ENCODE measurements at regions not wholly inside any gene's neighbourhood (a gene's known extent, or its start where the extent isn't known, plus 50 kb on each side); places are given as distances from the start of the nearest gene placed in this dataset.

DNA sequence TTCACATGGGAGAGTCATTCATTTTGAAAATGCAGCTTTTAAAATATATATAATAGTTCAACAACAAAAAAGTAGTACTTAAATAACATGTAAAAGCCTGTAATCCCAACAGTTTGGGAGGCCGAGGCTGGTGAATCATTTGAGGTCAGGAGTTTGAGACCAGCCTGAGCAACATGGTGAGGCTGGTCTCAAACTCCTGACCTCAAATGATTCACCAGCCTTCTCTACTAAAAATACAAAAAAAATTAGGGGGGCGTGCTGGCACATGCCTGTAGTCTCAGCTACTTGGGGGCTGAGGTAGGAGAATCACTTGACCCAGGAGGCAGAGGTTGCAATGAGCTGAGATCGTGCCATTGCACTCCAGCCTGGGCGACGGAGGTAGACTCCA, 256.3 kb upstream of the RGS6 start:
- no peak overlapping the region for H3K4me2 ChIP-seq (ENCODE audit: low read length)
- H3K36me3 ChIP-seq (ENCODE audit: insufficient read depth, low read length) = no peaks in the 10 kb centered on the region
- no peaks in the 10 kb centered on the region for H4K20me1 ChIP-seq (ENCODE audit: insufficient read depth)
- no peak overlapping the region for H3K9ac ChIP-seq (ENCODE audit: low read length)
- no peaks in the 10 kb centered on the region for H3K9me2 ChIP-seq (ENCODE audit: insufficient read depth, low read length)
- no peaks in the 10 kb centered on the region for H3K27me3 ChIP-seq (ENCODE audit: insufficient read depth, low read depth, low read length)
- no peaks in the 10 kb centered on the region for H3K9me3 ChIP-seq (ENCODE audit: low read length)
- no peak overlapping the region for H2AFZ ChIP-seq (ENCODE audit: low read depth, low read length)
- peak overlapping the region; percentile 66 for H3K27ac ChIP-seq (ENCODE audit: low read length)
- no peaks in the 10 kb centered on the region for H3F3A ChIP-seq (ENCODE audit: insufficient read depth, low read length, poor library complexity, severe bottlenecking)
- H3K4me3 ChIP-seq (ENCODE audit: low read length) = no peak overlapping the region
- H3K79me2 ChIP-seq (replicated peaks; ENCODE audit: insufficient read depth, low read length) = no peaks in the 10 kb centered on the region
- no peak for TF ChIP-seq REST (IDR thresholded peaks at IDR 0.05; ENCODE audit: borderline replicate concordance)
- TF ChIP-seq SMC3 (conservative IDR thresholded peaks at IDR 0.05; ENCODE audit: poor library complexity) = no peak
- TF ChIP-seq MXI1 (conservative IDR thresholded peaks at IDR 0.05; ENCODE audit: poor library complexity, severe bottlenecking) = no peak
- no peak for TF ChIP-seq EP300 (conservative IDR thresholded peaks at IDR 0.05; ENCODE audit: poor library complexity, severe bottlenecking)
- TF ChIP-seq TAF1 (IDR thresholded peaks at IDR 0.05; ENCODE audit: low read depth) = no peak
- TF ChIP-seq EZH2 (IDR thresholded peaks at IDR 0.05; ENCODE audit: borderline replicate concordance, insufficient read depth, low read length, poor library complexity, severe bottlenecking) = no peak
- TF ChIP-seq, protein P1, sequence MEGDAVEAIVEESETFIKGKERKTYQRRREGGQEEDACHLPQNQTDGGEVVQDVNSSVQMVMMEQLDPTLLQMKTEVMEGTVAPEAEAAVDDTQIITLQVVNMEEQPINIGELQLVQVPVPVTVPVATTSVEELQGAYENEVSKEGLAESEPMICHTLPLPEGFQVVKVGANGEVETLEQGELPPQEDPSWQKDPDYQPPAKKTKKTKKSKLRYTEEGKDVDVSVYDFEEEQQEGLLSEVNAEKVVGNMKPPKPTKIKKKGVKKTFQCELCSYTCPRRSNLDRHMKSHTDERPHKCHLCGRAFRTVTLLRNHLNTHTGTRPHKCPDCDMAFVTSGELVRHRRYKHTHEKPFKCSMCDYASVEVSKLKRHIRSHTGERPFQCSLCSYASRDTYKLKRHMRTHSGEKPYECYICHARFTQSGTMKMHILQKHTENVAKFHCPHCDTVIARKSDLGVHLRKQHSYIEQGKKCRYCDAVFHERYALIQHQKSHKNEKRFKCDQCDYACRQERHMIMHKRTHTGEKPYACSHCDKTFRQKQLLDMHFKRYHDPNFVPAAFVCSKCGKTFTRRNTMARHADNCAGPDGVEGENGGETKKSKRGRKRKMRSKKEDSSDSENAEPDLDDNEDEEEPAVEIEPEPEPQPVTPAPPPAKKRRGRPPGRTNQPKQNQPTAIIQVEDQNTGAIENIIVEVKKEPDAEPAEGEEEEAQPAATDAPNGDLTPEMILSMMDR (IDR thresholded peaks at IDR 0.05; ENCODE audit: poor library complexity, severe bottlenecking) = no peak
- no peak for TF ChIP-seq POLR2AphosphoS5 (IDR thresholded peaks at IDR 0.05)
- no peak for TF ChIP-seq RAD21 (conservative IDR thresholded peaks at IDR 0.05)

DNA sequence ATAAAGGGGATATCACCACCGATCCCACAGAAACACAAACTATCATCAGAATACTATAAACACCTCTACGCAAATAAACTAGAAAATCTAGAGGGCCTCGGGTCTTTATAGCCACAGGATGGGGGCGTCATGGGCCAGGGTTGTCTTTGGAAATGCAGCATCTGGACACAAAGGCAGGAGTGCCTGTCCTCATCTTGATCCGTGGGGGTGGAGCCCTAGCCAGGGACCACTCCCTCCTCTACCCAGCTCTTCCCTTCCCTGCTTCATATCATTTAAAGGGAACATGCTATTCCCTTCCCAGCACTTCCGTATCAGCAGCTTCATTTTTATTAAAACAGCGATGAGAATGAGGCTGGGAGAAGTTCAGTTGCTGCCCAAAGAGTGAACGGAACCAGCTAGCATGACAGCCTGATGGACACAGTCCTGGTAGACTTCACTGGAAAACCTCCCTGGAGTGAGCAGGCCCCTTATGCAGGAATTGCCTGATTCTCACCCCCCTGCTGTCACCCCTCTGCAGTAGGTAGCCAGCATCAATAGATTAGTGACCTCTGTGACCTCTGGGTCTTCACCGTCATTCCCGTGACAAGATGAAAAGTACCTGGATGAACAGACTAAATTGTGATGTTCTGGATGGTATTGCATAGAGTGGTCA, 251.4 kb upstream of the RGS6 start:
- Histone ChIP-seq H3K9me3 (ENCODE audit: low read length) (no peaks in the 10 kb centered on the region), H3K36me3 (ENCODE audit: insufficient read depth, low read length) (no peaks in the 10 kb centered on the region), H3K79me2 (replicated peaks; ENCODE audit: insufficient read depth, low read length) (no peaks in the 10 kb centered on the region), H2AFZ (ENCODE audit: low read depth, low read length) (no peak overlapping the region), H3K4me3 (ENCODE audit: low read length) (no peak overlapping the region), H3K27me3 (ENCODE audit: insufficient read depth, low read depth, low read length) (no peaks in the 10 kb centered on the region), H4K20me1 (ENCODE audit: insufficient read depth) (no peaks in the 10 kb centered on the region), H3K4me2 (ENCODE audit: low read length) (no peak overlapping the region), H3K27ac (ENCODE audit: low read length) (no peak overlapping the region), H3K9me2 (ENCODE audit: insufficient read depth, low read length) (no peaks in the 10 kb centered on the region), H3K9ac (ENCODE audit: low read length) (no peak overlapping the region), H3F3A (ENCODE audit: insufficient read depth, low read length, poor library complexity, severe bottlenecking) (no peaks in the 10 kb centered on the region)
- TF ChIP-seq SMC3 (conservative IDR thresholded peaks at IDR 0.05; ENCODE audit: poor library complexity) (no peak), RAD21 (conservative IDR thresholded peaks at IDR 0.05) (no peak), REST (IDR thresholded peaks at IDR 0.05; ENCODE audit: borderline replicate concordance) (no peak), MXI1 (conservative IDR thresholded peaks at IDR 0.05; ENCODE audit: poor library complexity, severe bottlenecking) (no peak), EZH2 (IDR thresholded peaks at IDR 0.05; ENCODE audit: borderline replicate concordance, insufficient read depth, low read length, poor library complexity, severe bottlenecking) (no peak), EP300 (conservative IDR thresholded peaks at IDR 0.05; ENCODE audit: poor library complexity, severe bottlenecking) (no peak), TAF1 (IDR thresholded peaks at IDR 0.05; ENCODE audit: low read depth) (no peak), POLR2AphosphoS5 (IDR thresholded peaks at IDR 0.05) (no peak)
